SKM-1 (cell line): ENCODE measurements at regions not wholly inside any gene's neighbourhood (a gene's known extent, or its start where the extent isn't known, plus 50 kb on each side); places are given as distances from the start of the nearest gene placed in this dataset.
"Not testable (repeated sequence)": the region's sequence is repeated elsewhere in the genome, so short reads cannot be mapped to it uniquely, and the experiment has no call there.

ENCODE experiments used
- DNase-seq: peaks from one replicate; lab custom pipeline; 2025; ENCODE audit not compliant: unreplicated experiment; lab: John Stamatoyannopoulos, UW

GRCh38 chr4:7141151-7141834 lies 51.0 kb upstream of the SORCS2 start:
- DNase-seq, result no peak

GRCh38 chr4:7140692-7141069 lies 51.7 kb upstream of the SORCS2 start:
- DNase-seq, result no peak

GRCh38 chr4:7140062-7140691 lies 52.2 kb upstream of the SORCS2 start:
- no peak for DNase-seq

- no peak for DNase-seq
These were observed 53.0 kb upstream of the SORCS2 start for GRCh38 chr4:7139167-7139982.

- no peak for DNase-seq
These were observed 53.8 kb upstream of the SORCS2 start for GRCh38 chr4:7138223-7139166.

- no peak for DNase-seq
These were observed 54.8 kb upstream of the SORCS2 start for GRCh38 chr4:7137326-7138200.

- no peak for DNase-seq
These were observed 56.0 kb upstream of the SORCS2 start for GRCh38 chr4:7136351-7136750.

- DNase-seq, result no peak
These were observed 57.0 kb upstream of the SORCS2 start for GRCh38 chr4:7135389-7135746.

GRCh38 chr4:7134737-7135388 lies 57.5 kb upstream of the SORCS2 start:
- DNase-seq, result no peak

GRCh38 chr4:7133818-7134650 lies 58.3 kb upstream of the SORCS2 start:
- DNase-seq, result not testable (repeated sequence)

- no peak for DNase-seq
These were observed 59.4 kb upstream of the SORCS2 start for GRCh38 chr4:7132730-7133582.

- DNase-seq, result no peak
These were observed 60.1 kb upstream of the SORCS2 start for GRCh38 chr4:7132249-7132648.

- DNase-seq, result no peak
These were observed 60.8 kb upstream of the SORCS2 start for GRCh38 chr4:7131498-7132031.

GRCh38 chr4:7130621-7131211 lies 61.6 kb upstream of the SORCS2 start:
- no peak for DNase-seq

- no peak for DNase-seq
These were observed 62.2 kb upstream of the GRPEL1 start for GRCh38 chr4:7129871-7130620.

GRCh38 chr4:7128644-7129043 lies 60.8 kb upstream of the GRPEL1 start:
- DNase-seq, result no peak
